GM21723 (cell line): ENCODE measurements at regions not wholly inside any gene's neighbourhood (a gene's known extent, or its start where the extent isn't known, plus 50 kb on each side); places are given as distances from the start of the nearest gene placed in this dataset.
"Not testable (repeated sequence)": the region's sequence is repeated elsewhere in the genome, so short reads cannot be mapped to it uniquely, and the experiment has no call there.

Experiments
- ATAC-seq: cut with Tn5 transposase; IDR thresholded peaks from one replicate; pipeline ENCODE4 v1.9.1; 2021; ENCODE audit warnings: mild to moderate bottlenecking, moderate library complexity; ENCODE audit not compliant: unreplicated experiment

DNA sequence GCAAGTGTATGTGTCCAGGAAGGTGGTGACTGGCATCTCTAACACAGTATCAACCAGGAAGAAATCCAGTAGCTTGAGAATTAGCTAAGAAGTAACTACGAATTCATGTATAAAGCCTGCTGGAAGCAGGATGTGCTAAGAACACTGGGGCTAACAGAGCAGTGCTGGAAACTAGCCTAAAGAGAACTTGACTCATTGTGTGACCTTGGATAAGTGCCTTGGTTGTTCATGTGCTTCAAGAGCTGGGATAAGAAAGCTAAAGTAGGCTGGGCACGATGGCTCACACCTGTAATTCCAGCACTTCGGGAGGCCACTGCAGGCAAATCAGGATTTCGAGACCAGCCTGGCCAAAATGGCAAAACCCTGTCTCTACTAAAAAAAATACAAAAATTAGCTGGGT is 186.9 kb downstream of the RRAGC start:
- ATAC-seq = no peak

DNA sequence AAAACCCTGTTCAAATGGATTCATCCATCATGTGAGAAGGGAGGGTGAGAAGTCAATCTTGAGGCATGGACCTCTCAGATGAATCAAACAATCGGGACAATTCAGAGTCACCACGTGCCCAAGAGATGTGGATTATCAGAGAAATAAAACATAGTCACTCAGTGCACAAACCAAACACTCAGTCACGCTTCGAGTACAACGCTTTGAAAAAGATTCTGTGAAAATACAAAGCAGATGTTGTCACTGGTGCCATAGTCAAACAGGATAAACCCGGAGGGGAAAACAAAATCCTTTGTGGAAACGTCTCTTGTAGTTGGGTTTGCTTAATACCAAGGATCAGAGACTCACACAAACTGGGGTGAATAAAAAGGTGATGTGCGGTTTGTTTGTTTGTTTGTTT is 188.4 kb downstream of the RRAGC start:
- no peak for ATAC-seq

DNA sequence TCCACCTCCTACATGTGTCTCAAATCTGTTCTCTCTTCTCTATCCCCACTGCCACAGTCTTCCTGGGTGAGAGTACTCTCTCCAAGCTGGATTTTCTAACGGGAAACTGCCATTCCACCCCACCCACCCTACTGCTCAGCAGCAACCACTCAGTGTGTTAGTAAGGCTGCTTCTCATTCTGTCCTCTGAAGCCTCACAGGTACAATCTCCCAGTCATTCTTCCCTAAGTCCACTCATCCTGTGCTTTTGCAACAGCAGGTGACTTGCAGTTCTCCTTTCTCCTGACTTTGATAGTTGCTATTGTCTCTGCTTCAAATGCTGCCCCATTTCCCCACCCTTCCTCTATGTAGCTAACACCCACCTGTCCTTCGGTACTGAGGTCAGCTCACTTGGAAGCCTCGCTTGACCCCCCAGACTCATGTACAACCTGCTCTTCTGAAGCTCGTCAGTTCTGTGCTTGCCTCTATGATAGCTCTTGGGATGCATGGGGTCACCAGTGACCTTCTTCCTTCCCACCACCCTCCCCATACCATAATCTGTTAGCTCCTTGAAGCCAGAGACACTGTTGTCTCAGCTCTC is 188.9 kb downstream of the RRAGC start:
- ATAC-seq = no peak

DNA sequence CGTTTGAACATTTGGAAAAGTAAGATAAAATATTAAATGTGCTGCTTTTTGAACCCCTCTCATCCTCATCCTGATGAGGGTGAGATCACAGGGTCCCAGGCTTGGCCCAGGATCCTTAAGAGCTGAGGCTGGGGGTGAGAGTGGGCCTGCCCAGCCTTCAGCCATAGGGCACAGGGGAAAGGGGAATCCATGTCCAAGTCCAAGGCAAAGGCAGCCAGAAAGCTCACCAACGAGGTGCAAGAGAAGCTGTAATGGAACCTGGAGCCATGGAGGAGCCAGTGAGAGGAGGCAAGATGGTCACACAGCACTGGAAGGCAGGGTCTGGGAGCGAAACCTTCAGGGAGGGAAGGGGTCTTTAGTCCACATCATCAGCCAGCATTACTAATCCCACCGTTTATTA is 191.9 kb downstream of the RRAGC start:
- ATAC-seq = no peak

DNA sequence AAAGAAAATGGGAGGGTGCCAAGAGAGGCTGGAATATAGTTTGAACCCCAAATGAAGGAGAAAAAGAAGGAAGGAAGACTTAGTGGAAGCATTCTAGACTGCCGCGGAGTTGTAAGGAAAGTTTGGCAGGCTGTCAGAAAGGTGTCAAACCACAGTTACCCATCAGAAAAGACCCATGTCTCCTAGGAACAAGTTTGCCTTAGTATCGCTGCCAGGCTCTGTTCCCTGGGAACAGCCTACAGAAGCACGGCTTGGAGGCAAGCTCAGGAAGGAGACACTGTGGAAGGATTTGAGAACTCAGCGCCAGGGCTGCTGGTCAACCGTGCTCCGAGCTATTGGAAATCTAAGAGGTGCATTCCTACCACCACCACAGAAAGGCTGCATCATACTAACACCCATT is 197.4 kb downstream of the RRAGC start:
- no peak for ATAC-seq

DNA sequence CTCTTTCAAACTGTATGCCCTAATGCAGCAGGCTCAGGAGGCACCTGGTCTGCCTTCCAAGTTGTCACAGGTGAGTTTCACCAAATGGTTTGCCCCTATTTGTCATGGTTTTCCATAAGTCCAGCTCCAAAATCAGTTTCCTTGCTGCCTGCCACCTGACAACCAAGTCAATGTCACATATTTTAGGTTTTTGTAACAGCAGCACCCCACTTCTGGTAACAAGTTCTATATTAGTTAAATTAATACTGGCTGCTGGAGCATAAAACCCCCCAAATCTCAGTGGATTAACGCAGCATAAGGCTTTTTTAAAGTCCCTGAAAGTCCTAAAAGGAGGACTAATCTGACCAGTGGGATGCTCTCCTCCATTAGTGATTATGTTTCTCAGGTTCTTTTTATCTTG is 200.7 kb downstream of the RRAGC start:
- ATAC-seq = no peak

DNA sequence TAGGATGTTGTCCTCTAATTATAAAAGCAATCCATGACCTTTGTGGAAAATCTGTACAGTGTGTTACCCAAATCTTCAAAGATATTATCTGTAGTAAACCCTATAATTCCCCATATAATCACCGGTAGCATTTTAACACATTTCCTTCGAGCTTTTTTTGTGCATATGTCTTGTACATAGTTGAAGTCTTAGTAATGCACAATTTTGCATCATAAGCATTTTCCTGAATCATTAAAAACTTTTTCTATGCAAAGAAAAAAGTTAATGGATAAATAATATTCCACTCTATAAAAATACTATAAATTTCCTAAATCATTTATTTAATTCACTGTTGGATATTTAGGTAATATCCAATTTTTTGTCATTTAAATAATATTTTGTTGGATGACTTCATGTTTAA is 201.7 kb downstream of the RRAGC start:
- no peak for ATAC-seq

- ATAC-seq = no peak
Measured at GRCh38 chr1:38657207-38657840, 202.2 kb downstream of the RRAGC start.

GRCh38 chr1:38656726-38657125 is 202.8 kb downstream of the RRAGC start:
- no peak for ATAC-seq

- no peak for ATAC-seq
Measured at GRCh38 chr1:38652217-38652616, 207.4 kb downstream of the RRAGC start.

- no peak for ATAC-seq
Measured at GRCh38 chr1:38651669-38652068, 207.9 kb downstream of the RRAGC start.

- ATAC-seq = no peak
Measured at GRCh38 chr1:38648417-38648816, 211.2 kb downstream of the RRAGC start.

GRCh38 chr1:38647341-38647740 is 212.2 kb downstream of the RRAGC start:
- not testable (repeated sequence) for ATAC-seq

DNA sequence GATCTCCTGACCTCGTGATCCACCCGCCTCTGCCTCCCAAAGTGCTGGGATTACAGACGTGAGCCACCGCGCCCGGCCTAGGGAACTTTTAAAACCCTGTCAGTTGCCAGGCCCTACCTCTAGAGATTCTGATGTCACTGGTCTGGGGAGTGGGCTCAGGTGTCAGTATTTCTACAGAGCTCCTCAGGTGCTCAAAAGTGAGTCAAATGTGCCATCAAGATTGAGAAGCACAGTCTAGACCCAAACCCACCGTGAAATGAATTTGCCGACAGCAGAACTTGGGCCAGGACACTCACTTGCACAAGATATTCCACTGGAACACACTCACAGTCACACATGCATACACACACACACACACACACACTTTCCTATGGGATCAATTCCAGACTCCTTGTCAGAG is 215.5 kb downstream of the RRAGC start:
- ATAC-seq = no peak

GRCh38 chr1:38641661-38642060 is 217.9 kb downstream of the RRAGC start:
- ATAC-seq = no peak

DNA sequence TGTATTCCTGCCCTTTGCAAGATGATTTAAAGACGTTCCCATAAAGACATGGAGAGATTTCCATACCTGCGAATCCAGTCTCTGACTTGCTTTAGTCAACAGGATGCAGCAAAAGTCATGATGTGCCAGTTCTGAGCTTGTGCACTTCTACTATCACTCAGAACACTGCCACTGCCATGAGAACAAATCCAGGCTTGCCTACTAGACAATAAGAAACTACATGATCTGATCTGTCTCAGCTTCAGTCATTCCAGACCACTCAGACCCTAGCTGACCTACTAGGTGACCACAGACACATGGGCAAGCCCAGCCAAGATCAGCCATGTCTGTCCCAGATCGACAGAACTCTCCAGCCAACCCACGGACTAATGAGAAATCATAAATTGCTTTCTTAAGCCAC is 219.2 kb downstream of the RRAGC start:
- no peak for ATAC-seq

GRCh38 chr1:38628241-38628640 is 231.3 kb downstream of the RRAGC start:
- ATAC-seq = no peak

DNA sequence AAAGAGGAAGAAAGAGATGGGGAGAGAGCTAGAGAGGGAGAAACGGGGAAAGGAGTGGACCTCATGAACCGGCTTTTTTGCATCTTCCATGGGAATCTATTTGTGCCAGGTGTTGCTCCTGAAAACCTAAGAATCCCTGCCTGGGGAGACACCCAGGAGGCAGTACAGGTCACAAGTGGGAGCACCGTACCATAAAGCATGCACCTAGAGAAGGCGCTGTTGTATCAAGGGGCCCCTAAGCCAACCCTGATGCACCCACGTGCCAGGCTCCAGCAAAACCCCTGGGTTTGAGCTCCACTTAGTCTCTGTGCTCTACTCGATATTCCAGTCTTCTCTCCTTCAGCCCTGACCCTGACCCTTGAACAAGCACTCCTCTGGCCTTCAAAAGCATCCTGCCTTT is 233.6 kb downstream of the RRAGC start:
- no peak for ATAC-seq

DNA sequence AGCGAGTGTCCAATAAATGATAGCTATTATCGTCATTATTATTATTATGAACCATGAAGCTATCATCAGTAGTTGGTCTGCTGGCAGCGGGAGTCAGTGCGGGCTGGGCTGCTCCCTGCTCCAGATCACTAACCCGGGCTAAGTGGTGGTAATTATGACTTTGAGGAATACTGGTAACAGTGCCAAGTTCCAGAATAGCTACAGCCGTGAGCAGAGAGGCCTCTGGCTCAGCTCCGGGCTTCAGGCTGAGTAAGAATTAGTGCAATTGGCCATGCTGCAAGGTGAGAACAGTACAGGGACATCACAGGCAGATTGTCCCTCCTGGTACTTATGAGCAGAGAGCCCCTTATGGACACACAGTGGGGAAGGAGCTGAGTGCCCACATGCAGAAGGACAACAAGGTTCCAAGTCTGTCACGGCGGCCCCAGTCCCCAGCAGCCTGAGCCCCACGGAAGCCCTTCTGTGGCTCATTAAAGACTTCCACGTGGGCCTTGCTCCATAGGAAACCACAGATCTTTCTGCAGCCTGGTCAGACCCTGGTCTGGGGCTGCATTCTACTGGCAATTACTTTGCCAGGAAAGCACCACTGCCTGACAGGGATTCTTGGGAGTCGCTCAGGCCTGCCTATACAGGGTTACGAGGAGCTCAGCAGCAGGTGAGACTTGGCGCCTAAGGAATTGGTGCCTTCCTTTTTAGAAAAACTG is 235.1 kb downstream of the RRAGC start:
- no peak for ATAC-seq

DNA sequence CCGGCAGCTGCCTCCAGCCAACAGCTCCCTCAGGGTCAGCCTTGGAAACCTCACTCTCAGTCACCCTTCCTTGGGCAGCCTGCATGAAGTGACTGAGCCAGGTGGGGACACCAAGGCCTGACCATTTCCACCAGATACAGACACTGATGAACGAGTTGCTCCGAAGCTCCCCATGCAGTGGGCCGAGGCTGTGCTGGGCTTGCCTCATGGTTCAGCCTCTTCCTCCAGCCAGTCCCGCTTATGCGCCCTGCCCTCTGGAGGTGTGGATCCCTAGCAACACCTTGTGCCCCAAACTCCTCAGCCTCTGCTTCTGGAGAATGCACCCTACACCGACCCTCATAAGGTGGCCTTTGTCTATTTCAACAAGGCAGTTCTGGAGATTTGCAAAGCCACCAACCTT is 236.0 kb downstream of the RRAGC start:
- ATAC-seq = no peak

- ATAC-seq = no peak
Measured at GRCh38 chr1:38622197-38622596, 237.4 kb downstream of the RRAGC start.

- no peak for ATAC-seq
Measured at GRCh38 chr1:38616846-38617245, 242.7 kb downstream of the RRAGC start.

DNA sequence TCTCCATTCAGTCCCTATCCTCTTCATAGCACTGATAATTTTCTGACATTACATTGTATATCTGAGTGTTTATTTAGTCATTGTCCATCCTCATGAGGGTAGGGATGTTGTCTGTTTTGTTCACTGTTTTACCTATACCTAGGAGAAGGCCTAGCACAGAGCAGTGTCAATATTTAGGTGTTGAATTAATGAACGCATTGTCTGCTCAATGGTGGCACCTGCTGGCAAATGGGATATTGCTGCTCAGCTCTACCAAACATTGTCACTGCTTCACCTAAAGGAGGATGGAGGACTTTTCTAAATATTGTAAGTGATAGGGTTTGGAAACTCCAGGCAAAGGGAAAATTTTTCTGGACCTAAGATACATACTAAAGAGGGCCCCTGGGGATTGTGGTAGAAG is 243.9 kb downstream of the RRAGC start:
- ATAC-seq = no peak
